HCT116 (cell line): ENCODE measurements at regions not wholly inside any gene's neighbourhood (a gene's known extent, or its start where the extent isn't known, plus 50 kb on each side); places are given as distances from the start of the nearest gene placed in this dataset.

Source experiments
- ATAC-seq: fragments of 200-7000 bp; cut with Tn5 transposase; 2 replicates; pipeline ENCODE4 v1.9.1; 2020; ENCODE audit warnings: mild to moderate bottlenecking, moderate library complexity
- BruUV-seq: library from RNA; stranded (reverse); fragments of 400-500 nt; replicated peaks from 2 replicates; lab custom pipeline; 2021; lab: Mats Ljungman, UMichigan
- CTCF ChIA-PET: fragments of 300-600 bp; sonication (Branson Sonifier 250); formaldehyde crosslinking; loops from one replicate; lab custom pipeline; 2021; ENCODE audit warnings: antibody characterized with exemption; lab: Charles Lee
- POLR2A ChIA-PET: fragments of 300-600, 350-600 bp; sonication (Branson Sonifier 250); formaldehyde crosslinking; loops from one replicate; lab custom pipeline; 2021; ENCODE audit warnings: antibody characterized with exemption; lab: Charles Lee
- RAD21 ChIA-PET, 2 experiments: fragments of 300-600 bp; sonication (Branson Sonifier 250); formaldehyde crosslinking; loops; one replicate each; lab custom pipeline; 2023; ENCODE audit warnings: low total read pairs in 2 of 2; ENCODE audit not compliant: uncharacterized antibody in 2 of 2, unreplicated experiment in 2 of 2, low non-redundant PET in 1 of 2; lab: Charles Lee
- DNase-seq: peaks from one replicate; pipeline ENCODE4 v3.0.0-alpha.2; 2010; ENCODE audit warnings: low read depth, low spot score
- H2AFZ ChIP-seq: fragments of 200-600 bp; shearing (Covaris generic), sonication (generic); 2 replicates; pipeline ENCODE4 v1.6.1; 2017; ENCODE audit warnings: low read depth, mixed run types, mixed read lengths, antibody characterized with exemption, low read length; ENCODE audit not compliant: poor library complexity, severe bottlenecking
- H3K27ac ChIP-seq: 2 replicates; pipeline ENCODE4 v1.5.1; 2012; ENCODE audit warnings: low read depth, low read length
- H3K27me3 ChIP-seq: fragments of 200-600 bp; sonication (generic); 2 replicates; pipeline ENCODE4 v1.6.1; 2016; ENCODE audit warnings: mixed run types, low read length, mixed read lengths; ENCODE audit not compliant: insufficient read depth
- H3K36me3 ChIP-seq, 2 experiments: fragments of 200-500 bp in 1 of 2; fragments of 200-600 bp in 1 of 2; sonication (Bioruptor generic) in 1 of 2; sonication (generic) in 1 of 2; 2 replicates each; pipeline versions ENCODE4 v1.5.1 to v1.6.1; 2014 to 2016; ENCODE audit warnings: low read length in 2 of 2, inconsistent platforms in 1 of 2, mixed read lengths in 1 of 2, mixed run types in 1 of 2; ENCODE audit not compliant: insufficient read depth in 2 of 2, control insufficient read depth in 1 of 2
- H3K4me1 ChIP-seq, 2 experiments: fragments of 200-600 bp in 1 of 2; sonication (generic) in 1 of 2; 2 replicates each; pipeline versions ENCODE4 v1.5.1 to v1.6.1; 2012 to 2017; ENCODE audit warnings: low read length in 2 of 2, inconsistent platforms in 1 of 2, mild to moderate bottlenecking in 1 of 2, mixed read lengths in 1 of 2, mixed run types in 1 of 2, moderate library complexity in 1 of 2; ENCODE audit not compliant: insufficient read depth in 2 of 2, control insufficient read depth in 1 of 2
- H3K4me2 ChIP-seq: fragments of 200-600 bp; sonication (generic); 2 replicates; pipeline ENCODE4 v1.6.1; 2017; ENCODE audit warnings: mixed run types, low read length, mixed read lengths
- H3K4me3 ChIP-seq, 2 experiments: fragments of 200-600 bp in 1 of 2; sonication (generic) in 1 of 2; replicated peaks in 1 of 2; 2 replicates each; pipeline ENCODE4 v1.5.1; 2011 to 2016; ENCODE audit warnings: low read length in 2 of 2, control low read depth in 1 of 2, low read depth in 1 of 2, mild to moderate bottlenecking in 1 of 2, mixed read lengths in 1 of 2, mixed run types in 1 of 2
- H3K79me2 ChIP-seq: fragments of 200-600 bp; sonication (generic); 2 replicates; pipeline ENCODE4 v1.6.1; 2017; ENCODE audit warnings: mild to moderate bottlenecking, mixed run types, low read length, moderate library complexity, mixed read lengths; ENCODE audit not compliant: insufficient read depth
- H3K9ac ChIP-seq: fragments of 200-600 bp; sonication (generic); 2 replicates; pipeline ENCODE4 v1.6.1; 2016; ENCODE audit warnings: low read length, mixed read lengths
- H3K9me2 ChIP-seq: fragments of 200-600 bp; sonication (generic), shearing (Covaris generic); 2 replicates; pipeline ENCODE4 v1.6.1; 2017; ENCODE audit warnings: mixed run types, mild to moderate bottlenecking, moderate library complexity; ENCODE audit not compliant: insufficient read depth
- H3K9me3 ChIP-seq, 2 experiments: fragments of 200-500 bp in 1 of 2; fragments of 200-600 bp in 1 of 2; sonication (Bioruptor generic) in 1 of 2; sonication (generic) in 1 of 2; 2 replicates each; pipeline ENCODE4 v1.6.1; 2014 to 2017; ENCODE audit warnings: low read length in 2 of 2, mixed read lengths in 2 of 2, inconsistent platforms in 1 of 2, low read depth in 1 of 2, mild to moderate bottlenecking in 1 of 2, mixed run types in 1 of 2, moderate library complexity in 1 of 2; ENCODE audit not compliant: control insufficient read depth in 1 of 2, insufficient read depth in 1 of 2
- H4K20me1 ChIP-seq: fragments of 200-600 bp; sonication (generic), shearing (Covaris generic); 2 replicates; pipeline ENCODE4 v1.6.1; 2017; ENCODE audit warnings: mixed run types, mild to moderate bottlenecking, moderate library complexity; ENCODE audit not compliant: insufficient read depth
- CBX3 ChIP-seq: IDR thresholded peaks from 2 replicates; pipeline ENCODE4 v1.6.1; 2012; ENCODE audit warnings: low read depth
- CEBPB ChIP-seq: IDR thresholded peaks from 2 replicates; pipeline ENCODE4 v1.6.1; 2012; ENCODE audit warnings: low read depth
- EZH2 ChIP-seq: fragments of 200-600 bp; sonication (generic); IDR thresholded peaks from 2 replicates; pipeline ENCODE4 v1.6.1; 2017; ENCODE audit warnings: antibody characterized with exemption, mixed run types
- EZH2phosphoT487 ChIP-seq: fragments of 200-600 bp; IDR thresholded peaks from 2 replicates; pipeline ENCODE4 v1.6.1; 2018; ENCODE audit warnings: antibody characterized with exemption, borderline replicate concordance
- FOSL1 ChIP-seq: IDR thresholded peaks from 2 replicates; pipeline ENCODE4 v1.6.1; 2012; ENCODE audit warnings: low read depth
- JUND ChIP-seq: IDR thresholded peaks from 2 replicates; pipeline ENCODE4 v1.6.1; 2012
- POLR2A ChIP-seq: IDR thresholded peaks from 2 replicates; pipeline ENCODE4 v1.7.0; 2011; ENCODE audit warnings: borderline replicate concordance; ENCODE audit not compliant: insufficient read depth, insufficient read length; ENCODE audit errors: extremely low read depth
- RAD21 ChIP-seq: IDR thresholded peaks from 2 replicates; pipeline ENCODE4 v1.6.1; 2012; ENCODE audit warnings: low read depth, mild to moderate bottlenecking
- SIN3A ChIP-seq: IDR thresholded peaks from 2 replicates; pipeline ENCODE4 v1.6.1; 2012; ENCODE audit warnings: low read depth
- SP1 ChIP-seq: IDR thresholded peaks from 2 replicates; pipeline ENCODE4 v1.6.1; 2012; ENCODE audit warnings: low read depth
- TCF7L2 ChIP-seq: IDR thresholded peaks from 2 replicates; pipeline ENCODE4 v1.7.0; 2011; ENCODE audit warnings: borderline replicate concordance, inconsistent platforms; ENCODE audit not compliant: insufficient read depth, insufficient read length; ENCODE audit errors: extremely low read depth
- YY1 ChIP-seq: IDR thresholded peaks from 2 replicates; pipeline ENCODE4 v1.6.1; 2011; ENCODE audit warnings: low read length, low read depth, moderate library complexity, mild to moderate bottlenecking; ENCODE audit not compliant: insufficient replicate concordance; ENCODE audit errors: extremely low read depth
- ZFX ChIP-seq: fragments of 450-650 bp; IDR thresholded peaks from 2 replicates; pipeline ENCODE4 v1.6.1; 2017
- intact Hi-C: fragments of 100-400 bp; cut with micrococcal nuclease; formaldehyde crosslinking; loops from 2 replicates; pipeline ENCODE4 v1.10.0; 2022
- TF ChIP-seq, protein P1 (sequence below): IDR thresholded peaks from 2 replicates; pipeline ENCODE4 v1.6.1; 2012; ENCODE audit warnings: low read depth
- TF ChIP-seq, protein P2 (sequence below): IDR thresholded peaks from 2 replicates; pipeline ENCODE4 v1.6.1; 2011; ENCODE audit warnings: mild to moderate bottlenecking, low read length, moderate library complexity; ENCODE audit not compliant: insufficient replicate concordance; ENCODE audit errors: extremely low read depth
- TF ChIP-seq, protein P3 (sequence below): IDR thresholded peaks from 2 replicates; pipeline ENCODE4 v1.6.1; 2012
- TF ChIP-seq, protein P4 (sequence below), 3 experiments: fragments of 200-600 bp in 1 of 3; sonication (generic) in 1 of 3; IDR thresholded peaks in 2 of 3; conservative IDR thresholded peaks in 1 of 3; 2 replicates each; pipeline ENCODE4 v1.5.1; 2012 to 2017; ENCODE audit warnings: low read depth in 2 of 3, low read length in 2 of 3, antibody characterized with exemption in 1 of 3, borderline replicate concordance in 1 of 3, control low read depth in 1 of 3, mild to moderate bottlenecking in 1 of 3, mixed read lengths in 1 of 3, mixed run types in 1 of 3, moderate library complexity in 1 of 3; ENCODE audit not compliant: insufficient read depth in 1 of 3

DNA sequence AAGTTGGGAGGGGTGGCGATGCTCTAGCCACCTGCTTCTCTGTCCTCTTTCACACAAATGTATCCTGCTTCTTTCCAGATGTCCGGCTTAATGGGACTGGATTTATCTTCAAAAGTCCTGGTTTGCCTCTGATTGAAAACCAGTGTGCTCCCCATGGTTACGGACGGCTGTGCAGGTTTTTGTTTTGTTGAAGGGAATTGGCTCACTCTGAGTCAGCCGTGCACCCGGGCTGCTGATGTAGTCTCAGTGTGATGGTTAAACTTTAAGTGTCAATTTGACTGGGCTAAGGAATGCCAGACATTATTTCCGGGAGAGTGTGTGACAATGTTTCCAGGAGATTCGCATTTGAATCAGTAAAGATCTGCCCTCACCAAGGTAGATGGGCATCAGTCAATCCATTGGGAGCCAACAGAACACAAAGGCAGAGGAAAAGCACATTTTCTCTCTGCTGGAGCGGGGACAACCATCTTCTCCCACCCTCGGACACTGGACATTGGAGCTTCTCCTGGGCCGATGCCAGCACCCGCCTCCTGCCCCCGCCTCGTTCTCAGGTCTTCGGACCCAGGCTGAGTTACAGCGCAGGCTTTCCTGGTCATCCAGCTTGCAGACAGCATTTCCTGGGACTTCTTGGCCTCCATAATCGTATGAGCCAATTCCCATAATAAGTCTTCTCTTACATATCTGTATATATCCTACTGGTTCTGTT is 126.9 kb upstream of the TNRC6C start:
- H3K9me2 ChIP-seq: no peaks in the 10 kb centered on the region
- peaks cover 34 to 52% of the 10 kb centered on the region in 2 experiments for H3K4me1 ChIP-seq
- no peaks in the 10 kb centered on the region for H3K79me2 ChIP-seq
- BruUV-seq: no TSS peak
- H3K27me3 ChIP-seq: no peaks in the 10 kb centered on the region
- no peaks in the 10 kb centered on the region for H4K20me1 ChIP-seq
- DNase-seq (no peak), ATAC-seq (no peak)
- TF ChIP-seq, protein P1, sequence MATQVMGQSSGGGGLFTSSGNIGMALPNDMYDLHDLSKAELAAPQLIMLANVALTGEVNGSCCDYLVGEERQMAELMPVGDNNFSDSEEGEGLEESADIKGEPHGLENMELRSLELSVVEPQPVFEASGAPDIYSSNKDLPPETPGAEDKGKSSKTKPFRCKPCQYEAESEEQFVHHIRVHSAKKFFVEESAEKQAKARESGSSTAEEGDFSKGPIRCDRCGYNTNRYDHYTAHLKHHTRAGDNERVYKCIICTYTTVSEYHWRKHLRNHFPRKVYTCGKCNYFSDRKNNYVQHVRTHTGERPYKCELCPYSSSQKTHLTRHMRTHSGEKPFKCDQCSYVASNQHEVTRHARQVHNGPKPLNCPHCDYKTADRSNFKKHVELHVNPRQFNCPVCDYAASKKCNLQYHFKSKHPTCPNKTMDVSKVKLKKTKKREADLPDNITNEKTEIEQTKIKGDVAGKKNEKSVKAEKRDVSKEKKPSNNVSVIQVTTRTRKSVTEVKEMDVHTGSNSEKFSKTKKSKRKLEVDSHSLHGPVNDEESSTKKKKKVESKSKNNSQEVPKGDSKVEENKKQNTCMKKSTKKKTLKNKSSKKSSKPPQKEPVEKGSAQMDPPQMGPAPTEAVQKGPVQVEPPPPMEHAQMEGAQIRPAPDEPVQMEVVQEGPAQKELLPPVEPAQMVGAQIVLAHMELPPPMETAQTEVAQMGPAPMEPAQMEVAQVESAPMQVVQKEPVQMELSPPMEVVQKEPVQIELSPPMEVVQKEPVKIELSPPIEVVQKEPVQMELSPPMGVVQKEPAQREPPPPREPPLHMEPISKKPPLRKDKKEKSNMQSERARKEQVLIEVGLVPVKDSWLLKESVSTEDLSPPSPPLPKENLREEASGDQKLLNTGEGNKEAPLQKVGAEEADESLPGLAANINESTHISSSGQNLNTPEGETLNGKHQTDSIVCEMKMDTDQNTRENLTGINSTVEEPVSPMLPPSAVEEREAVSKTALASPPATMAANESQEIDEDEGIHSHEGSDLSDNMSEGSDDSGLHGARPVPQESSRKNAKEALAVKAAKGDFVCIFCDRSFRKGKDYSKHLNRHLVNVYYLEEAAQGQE: no peak
- TF ChIP-seq EZH2 (no peak), CBX3 (no peak), EZH2phosphoT487 (no peak), YY1 (no peak), CEBPB (no peak), POLR2A (no peak), SIN3A (no peak), FOSL1 (no peak), JUND (no peak), SP1 (no peak), RAD21 (no peak), ZFX (no peak), TCF7L2 (no peak)
- TF ChIP-seq, protein P2, sequence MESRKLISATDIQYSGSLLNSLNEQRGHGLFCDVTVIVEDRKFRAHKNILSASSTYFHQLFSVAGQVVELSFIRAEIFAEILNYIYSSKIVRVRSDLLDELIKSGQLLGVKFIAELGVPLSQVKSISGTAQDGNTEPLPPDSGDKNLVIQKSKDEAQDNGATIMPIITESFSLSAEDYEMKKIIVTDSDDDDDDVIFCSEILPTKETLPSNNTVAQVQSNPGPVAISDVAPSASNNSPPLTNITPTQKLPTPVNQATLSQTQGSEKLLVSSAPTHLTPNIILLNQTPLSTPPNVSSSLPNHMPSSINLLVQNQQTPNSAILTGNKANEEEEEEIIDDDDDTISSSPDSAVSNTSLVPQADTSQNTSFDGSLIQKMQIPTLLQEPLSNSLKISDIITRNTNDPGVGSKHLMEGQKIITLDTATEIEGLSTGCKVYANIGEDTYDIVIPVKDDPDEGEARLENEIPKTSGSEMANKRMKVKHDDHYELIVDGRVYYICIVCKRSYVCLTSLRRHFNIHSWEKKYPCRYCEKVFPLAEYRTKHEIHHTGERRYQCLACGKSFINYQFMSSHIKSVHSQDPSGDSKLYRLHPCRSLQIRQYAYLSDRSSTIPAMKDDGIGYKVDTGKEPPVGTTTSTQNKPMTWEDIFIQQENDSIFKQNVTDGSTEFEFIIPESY: no peak
- TF ChIP-seq, protein P3, sequence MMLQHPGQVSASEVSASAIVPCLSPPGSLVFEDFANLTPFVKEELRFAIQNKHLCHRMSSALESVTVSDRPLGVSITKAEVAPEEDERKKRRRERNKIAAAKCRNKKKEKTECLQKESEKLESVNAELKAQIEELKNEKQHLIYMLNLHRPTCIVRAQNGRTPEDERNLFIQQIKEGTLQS: no peak
- TF ChIP-seq, protein P4, sequence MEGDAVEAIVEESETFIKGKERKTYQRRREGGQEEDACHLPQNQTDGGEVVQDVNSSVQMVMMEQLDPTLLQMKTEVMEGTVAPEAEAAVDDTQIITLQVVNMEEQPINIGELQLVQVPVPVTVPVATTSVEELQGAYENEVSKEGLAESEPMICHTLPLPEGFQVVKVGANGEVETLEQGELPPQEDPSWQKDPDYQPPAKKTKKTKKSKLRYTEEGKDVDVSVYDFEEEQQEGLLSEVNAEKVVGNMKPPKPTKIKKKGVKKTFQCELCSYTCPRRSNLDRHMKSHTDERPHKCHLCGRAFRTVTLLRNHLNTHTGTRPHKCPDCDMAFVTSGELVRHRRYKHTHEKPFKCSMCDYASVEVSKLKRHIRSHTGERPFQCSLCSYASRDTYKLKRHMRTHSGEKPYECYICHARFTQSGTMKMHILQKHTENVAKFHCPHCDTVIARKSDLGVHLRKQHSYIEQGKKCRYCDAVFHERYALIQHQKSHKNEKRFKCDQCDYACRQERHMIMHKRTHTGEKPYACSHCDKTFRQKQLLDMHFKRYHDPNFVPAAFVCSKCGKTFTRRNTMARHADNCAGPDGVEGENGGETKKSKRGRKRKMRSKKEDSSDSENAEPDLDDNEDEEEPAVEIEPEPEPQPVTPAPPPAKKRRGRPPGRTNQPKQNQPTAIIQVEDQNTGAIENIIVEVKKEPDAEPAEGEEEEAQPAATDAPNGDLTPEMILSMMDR (IDR thresholded peaks at IDR 0.05 in 2 of 3, conservative IDR thresholded peaks at IDR 0.05 in 1 of 3; ENCODE audit: borderline replicate concordance in 1 of 3, insufficient read depth in 1 of 3, low read depth in 2 of 3, low read length in 2 of 3): no peak
- no peak overlapping the region for H3K4me3 ChIP-seq
- ChIA-PET RAD21 (no interaction called here), CTCF (no interaction called here), POLR2A (interaction anchor here (1.0 kb wide), 1 partner anchor 16 kb away, joined by 3 read pairs; no protein-coding TSS in a partner anchor)
- H3K9ac ChIP-seq: no peak overlapping the region
- no peaks in the 10 kb centered on the region for H3K9me3 ChIP-seq
- no peak overlapping the region for H3K27ac ChIP-seq
- H3K36me3 ChIP-seq: no peaks in the 10 kb centered on the region
- H2AFZ ChIP-seq: no peak overlapping the region
- no peak overlapping the region for H3K4me2 ChIP-seq
- intact Hi-C loops: no loop called here
